ENCODE measurements at regions not wholly inside any gene's neighbourhood (a gene's known extent, or its start where the extent isn't known, plus 50 kb on each side); places are given as distances from the start of the nearest gene placed in this dataset.
"Not testable (repeated sequence)": the region's sequence is repeated elsewhere in the genome, so short reads cannot be mapped to it uniquely, and the experiment has no call there.

- DNase-seq (ENCODE audit: low read depth), result no peak
These were observed 439.4 kb upstream of the PFKP start for GRCh38 chr10:2627969-2628368.

GRCh38 chr10:2625094-2625493, 442.3 kb upstream of the PFKP start:
- no peak for DNase-seq (ENCODE audit: low read depth)

DNA sequence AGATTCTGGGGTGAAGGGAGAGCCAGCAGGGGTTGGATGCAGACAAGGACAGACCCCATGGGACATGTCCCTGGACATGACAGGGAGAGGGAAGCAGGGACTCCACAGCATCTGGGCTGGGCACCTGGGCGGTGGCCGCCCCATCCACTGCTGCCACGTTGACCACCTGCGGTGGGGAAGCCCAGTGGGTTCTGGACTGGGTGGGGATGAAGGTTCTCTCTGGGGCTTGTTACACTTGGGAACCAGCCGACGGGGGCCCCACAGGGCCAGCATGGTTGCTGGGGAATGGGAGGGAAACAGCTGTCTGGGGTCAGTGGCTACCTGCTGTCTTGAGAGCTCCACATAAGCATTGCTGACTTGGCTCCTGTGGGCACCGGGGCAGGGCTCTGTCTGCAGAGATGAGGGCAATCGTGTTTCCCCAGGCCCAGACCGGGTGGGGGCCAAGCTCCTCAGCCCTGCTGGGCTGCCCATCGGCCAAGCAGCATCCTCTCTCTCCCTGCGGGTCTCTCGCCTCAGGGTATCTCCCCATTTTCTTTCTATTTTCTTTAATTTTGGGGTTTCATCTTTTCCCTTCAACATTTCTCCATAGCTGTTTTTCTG, 443.6 kb upstream of the PFKP start:
- no peak for DNase-seq (ENCODE audit: low read depth)

DNA sequence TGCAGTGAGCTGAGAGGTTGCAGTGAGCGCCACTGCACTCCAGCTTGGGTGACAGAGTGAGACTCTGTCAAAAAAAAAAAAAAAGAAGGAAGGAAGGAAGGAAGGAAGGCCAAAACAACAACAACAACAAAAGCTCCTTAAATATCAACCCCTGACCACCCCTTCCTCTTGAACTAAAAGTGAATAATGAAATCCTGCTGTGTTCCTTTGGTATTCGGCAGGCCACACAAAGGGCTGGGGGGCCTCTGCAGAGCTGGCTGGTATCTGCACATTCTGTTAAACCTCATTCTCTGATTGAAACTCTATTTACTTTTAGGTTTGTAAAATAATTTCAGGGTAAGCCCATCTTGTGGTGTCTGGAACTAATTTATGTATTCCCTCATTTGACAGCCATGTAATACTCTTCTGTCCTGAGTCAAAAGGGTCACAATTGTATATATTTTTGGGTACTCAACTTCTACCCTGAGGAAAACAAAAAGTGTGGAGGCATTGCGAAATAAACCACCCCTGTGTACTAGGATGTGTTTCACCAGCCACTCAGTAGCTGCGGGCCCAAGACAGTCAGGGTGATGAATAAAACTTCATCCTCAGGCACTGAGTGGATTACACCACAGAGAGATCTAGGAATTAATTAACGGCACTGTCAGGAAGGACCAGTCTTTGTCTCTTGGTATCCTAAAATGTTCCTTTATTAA, 446.4 kb upstream of the PFKP start:
- DNase-seq (ENCODE audit: low read depth), result no peak

DNA sequence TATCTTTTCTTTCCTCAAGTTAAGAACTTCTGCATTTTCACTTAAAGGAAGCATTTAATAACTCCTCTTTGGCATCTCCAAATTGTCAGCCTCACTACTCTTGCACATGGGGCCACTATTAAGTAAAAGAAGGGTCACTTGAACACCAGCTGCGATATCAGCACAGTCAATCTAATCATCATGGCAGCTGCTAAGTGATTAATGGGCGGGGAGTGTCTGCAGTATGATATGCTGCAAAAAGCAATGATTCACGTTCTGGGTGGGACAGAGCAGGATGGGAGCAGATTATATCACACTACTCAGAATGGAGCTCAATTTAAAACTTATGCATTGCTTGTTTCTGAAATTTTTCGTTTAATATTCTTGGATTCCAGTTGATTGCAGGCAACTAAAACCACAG, 447.4 kb upstream of the PFKP start:
- peak; percentile 64 for DNase-seq (ENCODE audit: low read depth)

DNA sequence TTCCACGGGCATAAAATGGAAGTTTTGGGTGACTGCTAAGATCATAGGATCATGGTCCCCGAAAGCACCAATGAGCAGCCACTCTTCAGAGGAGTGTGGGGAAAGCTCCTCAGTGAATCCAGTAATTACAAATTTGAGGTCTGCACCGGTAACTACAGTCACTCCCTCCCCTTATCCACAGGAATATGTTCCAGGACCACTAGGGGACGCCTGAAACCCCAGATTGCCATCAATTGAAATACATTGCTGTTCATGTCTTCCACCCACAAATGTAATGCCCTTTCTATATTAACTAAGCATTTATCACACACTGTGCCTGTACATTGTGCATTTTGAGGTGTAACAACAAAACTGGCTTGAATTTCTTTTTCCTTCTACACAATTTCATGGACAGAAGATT, 447.9 kb upstream of the PFKP start:
- DNase-seq (ENCODE audit: low read depth), result peak; percentile 55

GRCh38 chr10:2618690-2619089, 448.7 kb upstream of the PFKP start:
- DNase-seq (ENCODE audit: low read depth), result no peak

GRCh38 chr10:2616215-2616614, 451.1 kb upstream of the PFKP start:
- no peak for DNase-seq (ENCODE audit: low read depth)

DNA sequence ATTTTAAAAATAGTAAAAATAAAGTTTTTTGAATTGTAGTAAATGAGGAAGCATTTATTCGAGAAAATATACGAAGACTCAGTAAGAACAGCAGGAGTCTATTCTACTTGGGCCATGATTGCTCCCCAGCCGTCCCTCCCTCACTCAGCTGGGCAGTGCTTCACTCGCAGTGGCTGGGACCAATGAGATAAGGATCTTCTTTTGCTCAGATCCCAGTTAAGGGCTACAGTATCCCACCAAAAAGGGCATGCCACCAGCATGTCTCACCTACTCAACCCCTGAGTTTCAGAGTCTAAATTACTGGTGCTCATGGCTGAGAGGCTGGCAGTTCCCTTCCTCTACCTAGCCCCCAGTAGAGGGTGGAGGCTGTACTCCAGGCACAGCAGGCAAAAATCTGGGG, 455.7 kb upstream of the PFKP start:
- DNase-seq (ENCODE audit: low read depth), result no peak

DNA sequence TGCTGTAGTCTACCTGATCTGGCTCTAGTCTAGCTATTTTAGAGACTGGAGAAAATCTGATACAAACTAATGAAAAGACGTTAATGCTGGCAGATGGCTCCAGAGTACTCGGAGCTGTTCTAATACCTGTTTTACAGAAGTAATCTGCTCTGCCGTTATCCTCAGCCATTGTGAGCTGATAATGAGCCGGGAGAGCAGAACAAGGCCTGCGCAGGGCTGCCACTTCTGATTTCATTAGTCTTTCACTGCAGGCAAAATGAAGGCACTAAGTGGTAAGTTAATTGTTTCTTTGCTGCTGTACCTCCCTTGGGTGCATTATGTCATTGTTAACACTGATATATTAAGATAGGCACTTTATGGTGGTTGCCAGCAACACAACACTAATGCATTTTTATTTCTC, 456.4 kb upstream of the PFKP start:
- DNase-seq (ENCODE audit: low read depth), result no peak

DNA sequence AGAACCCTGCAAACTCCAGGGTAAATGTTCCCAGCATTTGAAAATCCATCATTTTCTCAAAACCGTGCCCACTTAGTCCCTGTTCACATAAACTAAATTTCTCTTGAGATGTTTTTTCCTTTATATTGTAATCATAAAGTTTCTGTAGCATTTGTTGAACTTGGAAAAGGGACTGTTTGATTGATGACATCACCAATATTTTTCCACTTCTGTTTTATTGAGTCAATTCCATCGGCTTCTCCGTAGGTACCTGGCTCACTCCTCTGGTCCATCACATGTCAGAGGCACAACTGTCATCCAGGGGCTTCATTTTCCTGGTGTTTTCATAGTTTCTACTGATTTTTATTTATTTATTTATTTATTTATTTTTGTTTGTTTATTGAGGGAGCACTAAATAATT, 462.5 kb upstream of the PFKP start:
- DNase-seq (ENCODE audit: low read depth), result no peak

- no peak for DNase-seq (ENCODE audit: low read depth)
These were observed 467.8 kb upstream of the PFKP start for GRCh38 chr10:2599571-2599970.

DNA sequence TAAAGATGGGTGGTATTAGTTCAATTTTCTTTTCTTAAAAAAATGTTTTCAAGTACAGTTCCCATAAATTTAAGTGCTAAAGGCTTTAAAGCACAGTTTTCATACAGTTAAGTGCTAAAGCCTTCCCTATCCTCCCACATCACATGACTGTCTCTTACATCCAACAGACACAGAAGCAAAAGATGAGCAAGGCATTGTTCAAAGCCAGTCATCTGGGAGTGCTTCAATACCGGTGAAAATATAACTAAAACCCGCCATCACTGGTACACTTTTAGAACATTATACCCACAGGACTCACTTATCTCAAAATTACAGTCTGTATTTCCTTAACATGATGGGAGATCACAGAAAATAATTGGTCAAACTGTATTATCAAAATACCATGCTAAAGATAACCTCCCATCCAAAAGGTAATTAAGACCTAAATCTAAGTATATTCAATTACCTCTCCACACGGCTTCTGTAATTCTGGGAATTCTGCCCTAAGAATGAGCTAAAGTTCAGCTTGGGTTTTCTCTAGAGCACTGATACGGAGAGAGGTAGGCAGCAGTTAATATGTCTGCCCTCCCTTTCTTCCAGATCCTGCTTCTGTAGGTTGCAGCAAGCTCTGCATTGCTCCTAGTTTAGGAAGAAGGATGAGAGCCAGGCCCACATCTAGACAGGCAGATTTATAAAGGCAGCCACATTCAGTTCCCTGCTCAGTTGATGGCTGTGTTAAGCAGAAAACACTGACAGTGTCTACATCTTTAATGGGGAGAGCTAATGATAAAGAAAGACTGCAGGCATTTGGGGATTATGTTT, 474.8 kb upstream of the PFKP start:
- DNase-seq (ENCODE audit: low read depth), result no peak

GRCh38 chr10:2589196-2589595, 478.2 kb upstream of the PFKP start:
- no peak for DNase-seq (ENCODE audit: low read depth)

GRCh38 chr10:2584385-2584784, 483.0 kb upstream of the PFKP start:
- DNase-seq (ENCODE audit: low read depth), result no peak

- DNase-seq (ENCODE audit: low read depth), result peak; percentile 23
These were observed 490.5 kb upstream of the PFKP start for GRCh38 chr10:2576892-2577291.

- no peak for DNase-seq (ENCODE audit: low read depth)
These were observed 491.9 kb upstream of the PFKP start for GRCh38 chr10:2575460-2575859.

DNA sequence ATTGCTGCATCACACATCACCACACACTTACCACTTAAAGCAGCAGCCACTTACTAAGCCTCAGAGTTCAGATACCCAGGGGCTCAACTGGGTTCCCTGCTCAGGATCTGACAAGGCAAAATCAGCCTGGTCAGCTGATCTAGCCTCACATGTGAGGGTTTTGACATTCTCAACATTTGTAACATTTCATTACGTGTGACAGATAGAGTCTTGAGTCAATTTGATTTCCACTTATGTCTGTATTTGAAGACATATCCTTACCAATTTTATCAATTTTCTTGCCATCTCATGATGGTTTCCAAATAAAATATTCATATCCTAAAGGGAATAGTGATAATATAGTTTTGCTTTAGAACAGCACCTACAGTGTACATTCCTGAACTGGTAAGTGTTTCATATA, 494.7 kb upstream of the PFKP start:
- DNase-seq (ENCODE audit: low read depth), result no peak

GRCh38 chr10:2556883-2557282, 510.5 kb upstream of the PFKP start:
- no peak for DNase-seq (ENCODE audit: low read depth)

DNA sequence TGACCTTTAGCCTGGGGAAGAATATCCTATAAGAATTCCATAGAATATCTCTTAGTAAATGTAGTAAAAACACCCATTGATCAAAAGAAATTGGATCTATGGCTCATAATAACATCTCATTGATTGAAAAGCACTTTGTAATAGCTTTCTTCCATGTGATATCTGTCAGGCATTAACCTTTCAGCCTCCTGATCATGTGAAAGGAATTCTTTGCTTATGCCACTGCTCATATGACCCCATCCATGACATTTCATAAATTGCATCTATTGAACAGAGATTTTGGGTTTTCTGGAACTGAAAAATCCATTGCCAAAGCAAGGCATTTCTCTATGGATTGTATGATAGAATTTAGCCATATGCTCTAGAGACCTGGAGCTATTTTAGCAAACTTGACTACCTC, 519.3 kb upstream of the PFKP start:
- DNase-seq (ENCODE audit: low read depth), result no peak

- DNase-seq (ENCODE audit: low read depth), result peak; percentile 48
These were observed 519.7 kb upstream of the PFKP start for GRCh38 chr10:2547606-2548005.

GRCh38 chr10:2546894-2547293, 520.5 kb upstream of the PFKP start:
- DNase-seq (ENCODE audit: low read depth), result not testable (repeated sequence)

- peak; percentile 52 for DNase-seq (ENCODE audit: low read depth)
These were observed 523.4 kb upstream of the PFKP start for GRCh38 chr10:2543974-2544373.
